ENCODE measurements at regions not wholly inside any gene's neighbourhood (a gene's known extent, or its start where the extent isn't known, plus 50 kb on each side); places are given as distances from the start of the nearest gene placed in this dataset.

- TF ChIP-seq MYC (IDR thresholded peaks at IDR 0.05; ENCODE audit: low read depth, low read length), result no peak
- TF ChIP-seq MAX (IDR thresholded peaks at IDR 0.05; ENCODE audit: low read depth, low read length), result no peak
- TF ChIP-seq POLR2A (IDR thresholded peaks at IDR 0.05; ENCODE audit: extremely low read depth, insufficient read length), result no peak
- no peak for TF ChIP-seq CTCF (IDR thresholded peaks at IDR 0.05; ENCODE audit: low read depth, low read length)
- no peak overlapping the region for H3K4me3 ChIP-seq (ENCODE audit: low read depth, low read length)
- DNase-seq (ENCODE audit: low read depth), result no peak
Measured at GRCh38 chr6:92716638-92717037, 702.7 kb downstream of the EPHA7 start.

DNA sequence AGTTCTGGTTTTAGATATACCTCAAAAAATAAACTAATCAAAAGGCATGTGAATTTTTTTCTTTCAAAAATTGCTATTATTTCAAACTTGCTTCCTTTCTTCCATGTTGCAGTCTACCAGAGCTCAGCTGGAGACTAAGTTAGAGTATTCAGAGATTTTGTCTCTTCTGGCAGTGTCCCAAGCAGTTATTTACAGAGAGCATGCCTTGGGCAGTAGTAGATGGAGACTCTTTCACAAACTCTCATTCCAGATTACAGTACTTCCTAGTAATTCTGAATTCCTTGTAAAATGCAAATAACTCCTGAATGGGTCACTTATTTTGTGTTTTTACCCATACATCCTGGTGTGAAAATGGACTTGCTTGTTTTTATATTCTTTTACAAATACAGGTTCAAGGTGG is 703.4 kb downstream of the EPHA7 start:
- no peak for TF ChIP-seq CTCF (IDR thresholded peaks at IDR 0.05; ENCODE audit: low read depth, low read length)
- no peak for TF ChIP-seq POLR2A (IDR thresholded peaks at IDR 0.05; ENCODE audit: extremely low read depth, insufficient read length)
- TF ChIP-seq MAX (IDR thresholded peaks at IDR 0.05; ENCODE audit: low read depth, low read length), result no peak
- TF ChIP-seq MYC (IDR thresholded peaks at IDR 0.05; ENCODE audit: low read depth, low read length), result no peak
- DNase-seq (ENCODE audit: low read depth), result no peak
- H3K4me3 ChIP-seq (ENCODE audit: low read depth, low read length), result no peak overlapping the region

DNA sequence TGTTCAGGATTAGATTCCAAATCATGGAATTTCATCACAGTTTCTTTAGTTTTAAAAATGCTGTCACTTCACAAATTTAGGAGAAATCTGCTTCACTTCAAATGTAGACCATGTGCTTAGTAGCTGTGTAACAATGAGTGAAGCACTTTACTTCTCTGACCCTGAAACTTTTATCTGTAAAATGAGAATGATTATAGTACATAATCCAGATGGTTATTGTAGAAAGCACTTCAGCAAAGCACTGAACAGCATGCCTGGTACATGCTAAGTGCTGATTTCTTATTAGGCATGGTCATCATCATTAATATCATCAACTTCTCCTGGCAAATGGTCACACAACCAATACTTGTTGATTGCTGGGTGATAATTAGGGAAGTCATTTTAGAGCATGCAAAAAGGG is 705.0 kb downstream of the EPHA7 start:
- no peak overlapping the region for H3K4me3 ChIP-seq (ENCODE audit: low read depth, low read length)
- no peak for DNase-seq (ENCODE audit: low read depth)
- TF ChIP-seq POLR2A (IDR thresholded peaks at IDR 0.05; ENCODE audit: extremely low read depth, insufficient read length) (no peak), MAX (IDR thresholded peaks at IDR 0.05; ENCODE audit: low read depth, low read length) (no peak), CTCF (IDR thresholded peaks at IDR 0.05; ENCODE audit: low read depth, low read length) (no peak), MYC (IDR thresholded peaks at IDR 0.05; ENCODE audit: low read depth, low read length) (no peak)

GRCh38 chr6:92710048-92710447 is 709.3 kb downstream of the EPHA7 start:
- no peak for DNase-seq (ENCODE audit: low read depth)
- no peak overlapping the region for H3K4me3 ChIP-seq (ENCODE audit: low read depth, low read length)
- TF ChIP-seq POLR2A (IDR thresholded peaks at IDR 0.05; ENCODE audit: extremely low read depth, insufficient read length), result no peak

GRCh38 chr6:92708945-92709344 is 710.4 kb downstream of the EPHA7 start:
- no peak for DNase-seq (ENCODE audit: low read depth)
- TF ChIP-seq CTCF (IDR thresholded peaks at IDR 0.05; ENCODE audit: low read depth, low read length), result no peak
- no peak for TF ChIP-seq MYC (IDR thresholded peaks at IDR 0.05; ENCODE audit: low read depth, low read length)
- no peak for TF ChIP-seq POLR2A (IDR thresholded peaks at IDR 0.05; ENCODE audit: extremely low read depth, insufficient read length)
- no peak for TF ChIP-seq MAX (IDR thresholded peaks at IDR 0.05; ENCODE audit: low read depth, low read length)
- no peak overlapping the region for H3K4me3 ChIP-seq (ENCODE audit: low read depth, low read length)

DNA sequence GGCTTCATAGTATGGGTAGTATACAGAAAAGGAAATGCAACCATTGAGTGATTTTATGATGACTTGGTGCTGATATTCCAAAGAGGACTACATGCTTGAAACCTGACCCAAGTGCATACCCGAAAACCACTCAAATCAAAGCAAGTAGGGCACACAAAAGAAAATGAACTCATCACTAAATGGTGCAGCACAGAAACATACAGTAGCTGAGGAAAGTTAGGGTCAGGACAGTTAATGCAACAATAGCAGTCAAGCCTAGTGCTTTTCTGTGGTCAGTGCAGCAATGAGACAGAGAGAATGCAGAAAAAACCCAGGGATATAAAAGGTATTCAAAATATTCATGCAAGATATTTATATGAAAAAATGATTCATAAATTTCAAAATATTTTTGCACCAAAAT is 711.1 kb downstream of the EPHA7 start:
- TF ChIP-seq MAX (IDR thresholded peaks at IDR 0.05; ENCODE audit: low read depth, low read length) (no peak), POLR2A (IDR thresholded peaks at IDR 0.05; ENCODE audit: extremely low read depth, insufficient read length) (no peak), MYC (IDR thresholded peaks at IDR 0.05; ENCODE audit: low read depth, low read length) (no peak), CTCF (IDR thresholded peaks at IDR 0.05; ENCODE audit: low read depth, low read length) (no peak)
- no peak for DNase-seq (ENCODE audit: low read depth)
- H3K4me3 ChIP-seq (ENCODE audit: low read depth, low read length), result no peak overlapping the region
